ENCODE measurements at regions not wholly inside any gene's neighbourhood (a gene's known extent, or its start where the extent isn't known, plus 50 kb on each side); places are given as distances from the start of the nearest gene placed in this dataset.
A peak's percentile ranks its signal among the peaks of the same experiment; 100 is the strongest.

DNA sequence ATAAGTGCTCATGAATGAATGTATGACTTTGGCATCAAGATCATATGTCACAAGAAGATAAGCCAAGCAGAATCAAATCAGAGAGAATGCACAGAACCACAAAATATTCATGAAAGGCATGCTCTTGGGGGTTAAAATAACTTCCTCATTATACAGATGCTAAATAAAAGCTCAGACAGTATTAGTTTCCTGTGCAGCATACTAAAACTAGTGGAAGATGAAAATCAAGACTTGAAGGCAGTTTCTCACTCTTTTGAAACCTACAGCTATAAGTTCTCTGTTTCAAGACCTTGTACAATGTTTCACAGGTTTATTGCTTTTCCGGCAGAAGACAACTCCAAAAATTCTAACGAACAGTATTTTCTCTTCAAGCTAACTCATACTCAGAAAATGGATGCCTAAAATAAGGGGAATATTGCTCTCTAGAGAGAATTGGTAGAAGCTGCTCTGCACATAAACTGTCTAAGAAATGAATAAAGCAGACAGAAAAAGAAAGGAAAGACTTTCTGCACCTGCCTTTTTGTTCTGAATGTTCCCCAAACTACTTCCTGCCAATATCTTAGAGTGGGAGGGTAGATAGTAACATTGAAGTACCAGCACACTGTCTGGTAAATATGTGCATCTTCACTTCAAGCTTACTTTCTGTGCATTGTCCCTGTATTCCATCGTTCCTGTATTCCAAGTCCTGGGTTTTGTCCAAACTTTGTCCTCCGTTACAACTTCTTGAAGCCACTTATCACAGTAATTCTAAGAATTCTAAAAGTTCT, 639.4 kb upstream of the FAT3 start:
- no peak for TF ChIP-seq GTF2I (CRISPR knock-in tag; conservative IDR thresholded peaks at IDR 0.05)
- no peak for TF ChIP-seq ZBTB21 (CRISPR knock-in tag; IDR thresholded peaks at IDR 0.05; ENCODE audit: borderline replicate concordance)
- TF ChIP-seq, protein P1, sequence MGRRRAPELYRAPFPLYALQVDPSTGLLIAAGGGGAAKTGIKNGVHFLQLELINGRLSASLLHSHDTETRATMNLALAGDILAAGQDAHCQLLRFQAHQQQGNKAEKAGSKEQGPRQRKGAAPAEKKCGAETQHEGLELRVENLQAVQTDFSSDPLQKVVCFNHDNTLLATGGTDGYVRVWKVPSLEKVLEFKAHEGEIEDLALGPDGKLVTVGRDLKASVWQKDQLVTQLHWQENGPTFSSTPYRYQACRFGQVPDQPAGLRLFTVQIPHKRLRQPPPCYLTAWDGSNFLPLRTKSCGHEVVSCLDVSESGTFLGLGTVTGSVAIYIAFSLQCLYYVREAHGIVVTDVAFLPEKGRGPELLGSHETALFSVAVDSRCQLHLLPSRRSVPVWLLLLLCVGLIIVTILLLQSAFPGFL (CRISPR knock-in tag; IDR thresholded peaks at IDR 0.05; ENCODE audit: borderline replicate concordance) = no peak
- Mint-ChIP-seq H3K9me3 (peaks cover 22% of the 10 kb centered on the region), H3K27ac (no peak overlapping the region), H3K4me1 (no peaks in the 10 kb centered on the region), H3K27me3 (ENCODE audit: low read depth) (no peaks in the 10 kb centered on the region), H3K36me3 (peaks cover 12% of the 10 kb centered on the region), H3K4me3 (no peak overlapping the region)
- CTCF ChIA-PET = no interaction called here
- POLR2A ChIA-PET = no interaction called here
- ATAC-seq (no peak), DNase-seq (ENCODE audit: low spot score) (no peak)

DNA sequence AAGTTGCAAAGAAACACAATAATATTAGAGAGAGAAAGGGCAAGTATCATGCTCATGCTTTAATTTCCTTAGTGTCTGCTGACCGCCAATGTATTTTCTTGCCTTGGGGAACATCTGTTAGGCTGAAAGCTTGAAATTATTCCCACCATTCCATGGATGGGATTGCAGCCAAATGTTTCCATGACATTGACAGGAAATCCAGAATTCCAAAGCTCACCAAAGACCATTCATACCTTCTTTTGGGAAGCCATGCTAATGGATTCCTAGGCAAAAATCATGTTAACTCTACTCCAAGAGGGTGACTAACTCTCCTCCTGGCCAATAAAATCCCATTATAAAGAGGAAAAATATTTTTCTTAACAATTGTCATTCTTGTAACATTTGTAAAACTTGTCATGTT, 661.4 kb upstream of the FAT3 start:
- Mint-ChIP-seq H3K9me3 (peaks cover 7% of the 10 kb centered on the region), H3K27me3 (ENCODE audit: low read depth) (no peaks in the 10 kb centered on the region), H3K27ac (no peak overlapping the region), H3K4me1 (no peaks in the 10 kb centered on the region), H3K36me3 (no peaks in the 10 kb centered on the region), H3K4me3 (no peak overlapping the region)
- no peak for TF ChIP-seq NFATC4 (CRISPR knock-in tag; IDR thresholded peaks at IDR 0.05)
- no peak for TF ChIP-seq ZBTB21 (CRISPR knock-in tag; IDR thresholded peaks at IDR 0.05; ENCODE audit: borderline replicate concordance)
- no peak for TF ChIP-seq NR3C1 (CRISPR knock-in tag; conservative IDR thresholded peaks at IDR 0.05; ENCODE audit: low read depth)
- no peak for TF ChIP-seq MYBL2 (CRISPR knock-in tag; IDR thresholded peaks at IDR 0.05)
- no peak for TF ChIP-seq SMAD3 (CRISPR knock-in tag; IDR thresholded peaks at IDR 0.05; ENCODE audit: borderline replicate concordance)
- no peak for TF ChIP-seq HMGA2 (CRISPR knock-in tag; IDR thresholded peaks at IDR 0.05)
- TF ChIP-seq, protein P2, sequence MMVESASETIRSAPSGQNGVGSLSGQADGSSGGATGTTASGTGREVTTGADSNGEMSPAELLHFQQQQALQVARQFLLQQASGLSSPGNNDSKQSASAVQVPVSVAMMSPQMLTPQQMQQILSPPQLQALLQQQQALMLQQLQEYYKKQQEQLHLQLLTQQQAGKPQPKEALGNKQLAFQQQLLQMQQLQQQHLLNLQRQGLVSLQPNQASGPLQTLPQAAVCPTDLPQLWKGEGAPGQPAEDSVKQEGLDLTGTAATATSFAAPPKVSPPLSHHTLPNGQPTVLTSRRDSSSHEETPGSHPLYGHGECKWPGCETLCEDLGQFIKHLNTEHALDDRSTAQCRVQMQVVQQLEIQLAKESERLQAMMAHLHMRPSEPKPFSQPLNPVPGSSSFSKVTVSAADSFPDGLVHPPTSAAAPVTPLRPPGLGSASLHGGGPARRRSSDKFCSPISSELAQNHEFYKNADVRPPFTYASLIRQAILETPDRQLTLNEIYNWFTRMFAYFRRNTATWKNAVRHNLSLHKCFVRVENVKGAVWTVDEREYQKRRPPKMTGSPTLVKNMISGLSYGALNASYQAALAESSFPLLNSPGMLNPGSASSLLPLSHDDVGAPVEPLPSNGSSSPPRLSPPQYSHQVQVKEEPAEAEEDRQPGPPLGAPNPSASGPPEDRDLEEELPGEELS (CRISPR knock-in tag; IDR thresholded peaks at IDR 0.05) = no peak
- TF ChIP-seq, protein P3, sequence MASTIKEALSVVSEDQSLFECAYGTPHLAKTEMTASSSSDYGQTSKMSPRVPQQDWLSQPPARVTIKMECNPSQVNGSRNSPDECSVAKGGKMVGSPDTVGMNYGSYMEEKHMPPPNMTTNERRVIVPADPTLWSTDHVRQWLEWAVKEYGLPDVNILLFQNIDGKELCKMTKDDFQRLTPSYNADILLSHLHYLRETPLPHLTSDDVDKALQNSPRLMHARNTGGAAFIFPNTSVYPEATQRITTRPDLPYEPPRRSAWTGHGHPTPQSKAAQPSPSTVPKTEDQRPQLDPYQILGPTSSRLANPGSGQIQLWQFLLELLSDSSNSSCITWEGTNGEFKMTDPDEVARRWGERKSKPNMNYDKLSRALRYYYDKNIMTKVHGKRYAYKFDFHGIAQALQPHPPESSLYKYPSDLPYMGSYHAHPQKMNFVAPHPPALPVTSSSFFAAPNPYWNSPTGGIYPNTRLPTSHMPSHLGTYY (CRISPR knock-in tag; IDR thresholded peaks at IDR 0.05) = no peak
- TF ChIP-seq, protein P4, sequence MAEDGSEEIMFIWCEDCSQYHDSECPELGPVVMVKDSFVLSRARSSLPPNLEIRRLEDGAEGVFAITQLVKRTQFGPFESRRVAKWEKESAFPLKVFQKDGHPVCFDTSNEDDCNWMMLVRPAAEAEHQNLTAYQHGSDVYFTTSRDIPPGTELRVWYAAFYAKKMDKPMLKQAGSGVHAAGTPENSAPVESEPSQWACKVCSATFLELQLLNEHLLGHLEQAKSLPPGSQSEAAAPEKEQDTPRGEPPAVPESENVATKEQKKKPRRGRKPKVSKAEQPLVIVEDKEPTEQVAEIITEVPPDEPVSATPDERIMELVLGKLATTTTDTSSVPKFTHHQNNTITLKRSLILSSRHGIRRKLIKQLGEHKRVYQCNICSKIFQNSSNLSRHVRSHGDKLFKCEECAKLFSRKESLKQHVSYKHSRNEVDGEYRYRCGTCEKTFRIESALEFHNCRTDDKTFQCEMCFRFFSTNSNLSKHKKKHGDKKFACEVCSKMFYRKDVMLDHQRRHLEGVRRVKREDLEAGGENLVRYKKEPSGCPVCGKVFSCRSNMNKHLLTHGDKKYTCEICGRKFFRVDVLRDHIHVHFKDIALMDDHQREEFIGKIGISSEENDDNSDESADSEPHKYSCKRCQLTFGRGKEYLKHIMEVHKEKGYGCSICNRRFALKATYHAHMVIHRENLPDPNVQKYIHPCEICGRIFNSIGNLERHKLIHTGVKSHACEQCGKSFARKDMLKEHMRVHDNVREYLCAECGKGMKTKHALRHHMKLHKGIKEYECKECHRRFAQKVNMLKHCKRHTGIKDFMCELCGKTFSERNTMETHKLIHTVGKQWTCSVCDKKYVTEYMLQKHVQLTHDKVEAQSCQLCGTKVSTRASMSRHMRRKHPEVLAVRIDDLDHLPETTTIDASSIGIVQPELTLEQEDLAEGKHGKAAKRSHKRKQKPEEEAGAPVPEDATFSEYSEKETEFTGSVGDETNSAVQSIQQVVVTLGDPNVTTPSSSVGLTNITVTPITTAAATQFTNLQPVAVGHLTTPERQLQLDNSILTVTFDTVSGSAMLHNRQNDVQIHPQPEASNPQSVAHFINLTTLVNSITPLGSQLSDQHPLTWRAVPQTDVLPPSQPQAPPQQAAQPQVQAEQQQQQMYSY (CRISPR knock-in tag; IDR thresholded peaks at IDR 0.05) = no peak
- ChIA-PET POLR2A (no interaction called here), CTCF (no interaction called here)
- DNase-seq (ENCODE audit: low spot score) (no peak), ATAC-seq (no peak)

DNA sequence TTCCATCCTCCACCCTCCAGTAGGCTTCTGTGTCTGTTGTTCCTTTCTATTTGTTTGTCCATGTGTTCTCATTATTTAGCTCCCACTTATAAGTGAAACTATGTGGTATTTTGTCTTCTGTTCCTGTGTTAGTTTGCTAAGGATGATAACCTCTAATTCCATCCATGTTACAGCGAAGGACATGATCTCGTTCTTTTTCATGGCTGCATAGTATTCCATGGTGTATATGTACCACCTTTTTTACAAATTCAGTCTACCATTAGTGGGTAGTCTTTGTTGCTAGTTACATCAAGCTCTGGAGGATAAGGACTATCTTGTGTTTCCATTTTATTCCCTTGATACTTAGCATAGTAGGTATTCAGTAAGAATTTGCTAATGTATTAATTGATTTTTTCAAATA, 664.2 kb upstream of the FAT3 start:
- H3K4me3 Mint-ChIP-seq = no peak overlapping the region
- no peak for DNase-seq (ENCODE audit: low spot score)
- H3K4me1 Mint-ChIP-seq = peaks cover 5% of the 10 kb centered on the region; the same call in 1 of the 2 replicates
- TF ChIP-seq GTF2I (CRISPR knock-in tag; conservative IDR thresholded peaks at IDR 0.05) = peak; percentile 60; the same call in 1 of the 2 replicates
- TF ChIP-seq, protein P5, sequence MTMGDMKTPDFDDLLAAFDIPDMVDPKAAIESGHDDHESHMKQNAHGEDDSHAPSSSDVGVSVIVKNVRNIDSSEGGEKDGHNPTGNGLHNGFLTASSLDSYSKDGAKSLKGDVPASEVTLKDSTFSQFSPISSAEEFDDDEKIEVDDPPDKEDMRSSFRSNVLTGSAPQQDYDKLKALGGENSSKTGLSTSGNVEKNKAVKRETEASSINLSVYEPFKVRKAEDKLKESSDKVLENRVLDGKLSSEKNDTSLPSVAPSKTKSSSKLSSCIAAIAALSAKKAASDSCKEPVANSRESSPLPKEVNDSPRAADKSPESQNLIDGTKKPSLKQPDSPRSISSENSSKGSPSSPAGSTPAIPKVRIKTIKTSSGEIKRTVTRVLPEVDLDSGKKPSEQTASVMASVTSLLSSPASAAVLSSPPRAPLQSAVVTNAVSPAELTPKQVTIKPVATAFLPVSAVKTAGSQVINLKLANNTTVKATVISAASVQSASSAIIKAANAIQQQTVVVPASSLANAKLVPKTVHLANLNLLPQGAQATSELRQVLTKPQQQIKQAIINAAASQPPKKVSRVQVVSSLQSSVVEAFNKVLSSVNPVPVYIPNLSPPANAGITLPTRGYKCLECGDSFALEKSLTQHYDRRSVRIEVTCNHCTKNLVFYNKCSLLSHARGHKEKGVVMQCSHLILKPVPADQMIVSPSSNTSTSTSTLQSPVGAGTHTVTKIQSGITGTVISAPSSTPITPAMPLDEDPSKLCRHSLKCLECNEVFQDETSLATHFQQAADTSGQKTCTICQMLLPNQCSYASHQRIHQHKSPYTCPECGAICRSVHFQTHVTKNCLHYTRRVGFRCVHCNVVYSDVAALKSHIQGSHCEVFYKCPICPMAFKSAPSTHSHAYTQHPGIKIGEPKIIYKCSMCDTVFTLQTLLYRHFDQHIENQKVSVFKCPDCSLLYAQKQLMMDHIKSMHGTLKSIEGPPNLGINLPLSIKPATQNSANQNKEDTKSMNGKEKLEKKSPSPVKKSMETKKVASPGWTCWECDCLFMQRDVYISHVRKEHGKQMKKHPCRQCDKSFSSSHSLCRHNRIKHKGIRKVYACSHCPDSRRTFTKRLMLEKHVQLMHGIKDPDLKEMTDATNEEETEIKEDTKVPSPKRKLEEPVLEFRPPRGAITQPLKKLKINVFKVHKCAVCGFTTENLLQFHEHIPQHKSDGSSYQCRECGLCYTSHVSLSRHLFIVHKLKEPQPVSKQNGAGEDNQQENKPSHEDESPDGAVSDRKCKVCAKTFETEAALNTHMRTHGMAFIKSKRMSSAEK (CRISPR knock-in tag; IDR thresholded peaks at IDR 0.05; ENCODE audit: borderline replicate concordance) = no peak
- H3K27ac Mint-ChIP-seq = no peak overlapping the region
- no peaks in the 10 kb centered on the region for H3K27me3 Mint-ChIP-seq (ENCODE audit: low read depth)
- ChIA-PET POLR2A (no interaction called here), CTCF (no interaction called here)
- ATAC-seq = no peak
- H3K9me3 Mint-ChIP-seq = peaks cover 7% of the 10 kb centered on the region
- no peaks in the 10 kb centered on the region for H3K36me3 Mint-ChIP-seq
